ENCODE measurements at regions not wholly inside any gene's neighbourhood (a gene's known extent, or its start where the extent isn't known, plus 50 kb on each side); places are given as distances from the start of the nearest gene placed in this dataset.

DNA sequence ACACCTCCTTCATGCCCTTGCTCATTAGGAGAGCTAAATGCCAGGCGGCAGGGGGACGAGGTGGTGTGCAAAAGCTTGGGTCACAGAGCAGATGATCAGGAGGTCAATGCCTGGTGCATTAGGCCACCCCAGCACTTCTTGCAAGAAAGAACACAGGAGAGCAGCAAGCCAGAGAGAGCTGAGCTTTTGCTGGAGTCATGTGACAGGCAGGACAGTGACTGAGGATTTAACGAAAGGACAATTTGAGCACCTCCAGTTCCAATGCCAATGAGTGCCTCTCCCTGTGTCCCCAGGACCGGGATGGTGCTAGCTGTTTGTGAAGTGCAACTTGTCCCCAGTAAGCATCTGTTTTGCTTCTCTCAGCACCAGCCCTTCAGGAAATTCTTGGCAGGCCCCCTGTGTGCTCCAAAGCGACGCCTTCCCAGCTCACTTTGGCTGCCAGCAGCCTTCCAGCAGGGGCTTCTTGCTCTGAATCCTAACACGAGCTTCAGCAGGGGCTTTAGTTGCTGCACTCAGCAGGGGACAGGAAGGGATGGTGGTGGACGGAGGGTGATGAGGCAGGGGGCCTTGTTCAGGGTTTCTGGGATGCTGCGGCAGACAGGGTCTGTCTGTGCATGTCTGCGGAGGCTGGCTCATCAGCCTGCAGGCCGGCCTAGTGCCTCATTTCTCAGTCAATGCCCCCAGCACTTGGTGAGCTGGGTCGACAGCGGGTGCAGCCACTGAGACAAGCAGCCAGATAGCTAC, 368.1 kb downstream of the RPS24 start:
- no peak overlapping the region for H3K4me3 ChIP-seq (replicated peaks; ENCODE audit: low read depth, low read length)
- no peak for TF ChIP-seq CTCF (IDR thresholded peaks at IDR 0.05; ENCODE audit: low read depth, low read length, missing control alignments)
- no peak for DNase-seq (ENCODE audit: extremely low read depth, low read depth)

GRCh38 chr10:78402591-78402990, 368.9 kb downstream of the RPS24 start:
- TF ChIP-seq CTCF (IDR thresholded peaks at IDR 0.05; ENCODE audit: low read depth, low read length, missing control alignments), result no peak
- H3K4me3 ChIP-seq (replicated peaks; ENCODE audit: low read depth, low read length), result no peak overlapping the region
- DNase-seq (ENCODE audit: extremely low read depth, low read depth), result no peak

DNA sequence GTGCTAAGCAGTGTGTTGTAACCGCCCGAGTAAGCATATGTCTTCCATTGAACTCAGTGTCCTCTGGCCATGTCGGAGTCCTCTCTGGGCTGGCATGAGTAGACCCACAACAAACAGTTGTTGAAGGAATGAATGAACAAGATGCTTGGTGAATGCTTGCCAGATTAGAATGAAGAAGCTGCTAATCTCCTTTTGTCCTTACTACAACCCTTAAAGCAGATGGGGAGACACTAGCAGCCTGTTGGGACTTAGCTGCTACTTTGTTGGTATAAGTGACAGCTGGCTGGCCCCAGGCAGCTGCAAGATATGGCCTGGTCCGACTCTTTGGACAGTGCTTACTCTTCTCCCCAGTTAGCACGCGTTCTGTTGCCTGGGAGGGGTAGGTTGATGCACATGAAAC, 370.1 kb downstream of the RPS24 start:
- no peak overlapping the region for H3K4me3 ChIP-seq (replicated peaks; ENCODE audit: low read depth, low read length)
- DNase-seq (ENCODE audit: extremely low read depth, low read depth), result no peak
- no peak for TF ChIP-seq CTCF (IDR thresholded peaks at IDR 0.05; ENCODE audit: low read depth, low read length, missing control alignments)

GRCh38 chr10:78404296-78404695, 370.6 kb downstream of the RPS24 start:
- no peak overlapping the region for H3K4me3 ChIP-seq (replicated peaks; ENCODE audit: low read depth, low read length)
- no peak for TF ChIP-seq CTCF (IDR thresholded peaks at IDR 0.05; ENCODE audit: low read depth, low read length, missing control alignments)
- no peak for DNase-seq (ENCODE audit: extremely low read depth, low read depth)

GRCh38 chr10:78405231-78405630, 371.6 kb downstream of the RPS24 start:
- TF ChIP-seq CTCF (IDR thresholded peaks at IDR 0.05; ENCODE audit: low read depth, low read length, missing control alignments), result no peak
- no peak overlapping the region for H3K4me3 ChIP-seq (replicated peaks; ENCODE audit: low read depth, low read length)
- DNase-seq (ENCODE audit: extremely low read depth, low read depth), result no peak

DNA sequence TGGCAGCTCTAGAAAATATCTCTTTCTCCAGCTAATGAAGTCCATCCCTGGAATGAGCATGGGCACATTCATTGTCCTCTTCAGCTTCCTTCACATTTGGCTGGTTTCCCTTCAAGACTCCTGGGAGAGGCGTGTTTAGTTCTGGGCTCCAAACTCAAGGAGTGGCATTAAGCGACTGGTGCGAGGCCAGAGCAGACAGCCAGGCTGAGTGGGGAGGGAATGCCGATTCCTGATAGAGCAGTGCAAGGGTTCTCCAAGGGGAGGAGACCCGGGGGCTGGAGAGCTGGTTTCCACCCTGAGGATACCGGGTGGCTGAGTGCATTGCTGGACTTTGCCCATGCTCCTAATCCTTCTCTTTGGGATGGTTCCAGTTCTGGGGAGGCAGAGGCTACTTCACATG, 372.1 kb downstream of the RPS24 start:
- no peak for TF ChIP-seq CTCF (IDR thresholded peaks at IDR 0.05; ENCODE audit: low read depth, low read length, missing control alignments)
- DNase-seq (ENCODE audit: extremely low read depth, low read depth), result no peak
- H3K4me3 ChIP-seq (replicated peaks; ENCODE audit: low read depth, low read length), result no peak overlapping the region

GRCh38 chr10:78406648-78407008, 373.0 kb downstream of the RPS24 start:
- H3K4me3 ChIP-seq (replicated peaks; ENCODE audit: low read depth, low read length), result no peak overlapping the region
- no peak for DNase-seq (ENCODE audit: extremely low read depth, low read depth)
- no peak for TF ChIP-seq CTCF (IDR thresholded peaks at IDR 0.05; ENCODE audit: low read depth, low read length, missing control alignments)
